Gastrocnemius medialis (tissue), 4 donors: ENCODE measurements at regions not wholly inside any gene's neighbourhood (a gene's known extent, or its start where the extent isn't known, plus 50 kb on each side); places are given as distances from the start of the nearest gene placed in this dataset.

Experiments
- ATAC-seq, 2 donors: fragments of 150-250 bp; one replicate each; pipeline ENCODE4 v1.9.1; 2016
- DNase-seq, 2 donors: peaks; one replicate each; pipeline ENCODE4 v3.0.0-alpha.2; 2019
- H3K27ac ChIP-seq, 4 donors: fragments of 200-600 bp; sonication (generic); 1 replicate in 1 of 4; 2 replicates in 3 of 4; pipeline ENCODE4 v1.5.1; 2016 to 2018; ENCODE audit warnings: mild to moderate bottlenecking in 2 of 4, moderate library complexity in 1 of 4
- H3K27me3 ChIP-seq, 3 donors: fragments of 200-600 bp; sonication (generic) in 2 of 3; 1 replicate in 1 of 3; 2 replicates in 2 of 3; pipeline versions ENCODE4 v1.5.1 to v1.6.0; 2016 to 2019; ENCODE audit warnings: mild to moderate bottlenecking in 1 of 3, moderate library complexity in 1 of 3
- H3K36me3 ChIP-seq, 2 donors: fragments of 200-600 bp; sonication (generic) in 1 of 2; one replicate each; pipeline ENCODE4 v1.5.1; 2017 to 2018
- H3K4me1 ChIP-seq, 2 donors: fragments of 200-600 bp; sonication (generic) in 1 of 2; one replicate each; pipeline ENCODE4 v1.5.1; 2016 to 2017; ENCODE audit warnings: mild to moderate bottlenecking in 2 of 2
- H3K4me3 ChIP-seq, 4 donors: fragments of 200-600 bp; sonication (generic) in 3 of 4; 1 replicate in 1 of 4; 2 replicates in 3 of 4; pipeline ENCODE4 v1.5.1; 2016 to 2019; ENCODE audit warnings: mild to moderate bottlenecking in 2 of 4
- H3K9me3 ChIP-seq, 3 donors: fragments of 200-600 bp; sonication (generic) in 2 of 3; 1 replicate in 1 of 3; 2 replicates in 2 of 3; pipeline ENCODE4 v1.5.1; 2016 to 2019
- POLR2A ChIP-seq, 2 donors: fragments of 450-650 bp; IDR thresholded peaks; one replicate each; pipeline ENCODE4 v1.6.1; 2017; ENCODE audit warnings: antibody characterized with exemption in 2 of 2, mild to moderate bottlenecking in 2 of 2, moderate library complexity in 2 of 2
- in situ Hi-C, 4 donors: fragments of 200-750 bp; cut with MboI; loops; one replicate each; pipeline versions ENCODE4 v1.15.0 to v1.8.0; 2017; ENCODE audit warnings: low sequenced_read_pairs in 4 of 4
- intact Hi-C: fragments of 100-400 bp; cut with DNase I; formaldehyde crosslinking; loops from one replicate; pipeline ENCODE4 v1.15.1; 2023; ENCODE audit warnings: low total_unique reads
- TF ChIP-seq, protein P1 (sequence below), 5 experiments: fragments of 450-650 bp in 3 of 5; fragments of 200-600 bp in 2 of 5; sonication (generic) in 2 of 5; IDR thresholded peaks in 4 of 5; conservative IDR thresholded peaks in 1 of 5; 1 replicate in 4 of 5; 2 replicates in 1 of 5; pipeline ENCODE4 v1.5.1; 2016 to 2019; ENCODE audit warnings: antibody characterized with exemption in 5 of 5, mild to moderate bottlenecking in 3 of 5, moderate library complexity in 3 of 5

DNA sequence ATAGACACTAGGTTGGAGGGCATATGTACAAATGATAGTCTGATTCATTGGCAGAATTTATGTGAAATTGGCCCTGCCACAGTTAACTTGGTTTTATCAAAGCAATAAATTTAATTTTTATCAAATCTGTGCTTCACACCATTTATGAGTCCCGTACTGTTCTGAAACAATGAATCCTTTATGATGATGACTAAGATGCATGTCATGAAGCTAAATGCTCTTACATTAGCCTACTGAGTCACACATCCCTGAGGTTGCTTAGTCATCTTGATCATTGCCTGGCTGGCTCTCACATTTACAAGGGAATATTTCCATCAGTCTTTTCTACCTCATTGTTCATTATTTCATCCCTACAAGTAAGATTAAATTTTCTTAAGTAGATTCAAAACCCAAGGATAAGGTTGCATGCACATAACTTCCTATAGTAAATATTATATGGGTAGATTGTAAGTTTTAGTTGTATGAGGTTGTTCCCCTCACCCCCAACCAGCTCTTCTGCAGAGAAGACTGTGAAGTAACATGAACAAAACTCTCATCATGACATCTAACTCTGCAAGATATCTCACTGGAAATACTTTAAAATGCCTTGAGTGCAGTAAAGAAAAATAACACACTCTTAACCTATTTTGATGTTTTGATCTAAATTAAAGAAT, 170.7 kb downstream of the CYB561 start:
- no peak for TF ChIP-seq POLR2A (IDR thresholded peaks at IDR 0.05)
- TF ChIP-seq, protein P1, sequence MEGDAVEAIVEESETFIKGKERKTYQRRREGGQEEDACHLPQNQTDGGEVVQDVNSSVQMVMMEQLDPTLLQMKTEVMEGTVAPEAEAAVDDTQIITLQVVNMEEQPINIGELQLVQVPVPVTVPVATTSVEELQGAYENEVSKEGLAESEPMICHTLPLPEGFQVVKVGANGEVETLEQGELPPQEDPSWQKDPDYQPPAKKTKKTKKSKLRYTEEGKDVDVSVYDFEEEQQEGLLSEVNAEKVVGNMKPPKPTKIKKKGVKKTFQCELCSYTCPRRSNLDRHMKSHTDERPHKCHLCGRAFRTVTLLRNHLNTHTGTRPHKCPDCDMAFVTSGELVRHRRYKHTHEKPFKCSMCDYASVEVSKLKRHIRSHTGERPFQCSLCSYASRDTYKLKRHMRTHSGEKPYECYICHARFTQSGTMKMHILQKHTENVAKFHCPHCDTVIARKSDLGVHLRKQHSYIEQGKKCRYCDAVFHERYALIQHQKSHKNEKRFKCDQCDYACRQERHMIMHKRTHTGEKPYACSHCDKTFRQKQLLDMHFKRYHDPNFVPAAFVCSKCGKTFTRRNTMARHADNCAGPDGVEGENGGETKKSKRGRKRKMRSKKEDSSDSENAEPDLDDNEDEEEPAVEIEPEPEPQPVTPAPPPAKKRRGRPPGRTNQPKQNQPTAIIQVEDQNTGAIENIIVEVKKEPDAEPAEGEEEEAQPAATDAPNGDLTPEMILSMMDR (IDR thresholded peaks at IDR 0.05 in 4 of 5, conservative IDR thresholded peaks at IDR 0.05 in 1 of 5): no peak
- Histone ChIP-seq H3K27me3 (no peaks in the 10 kb centered on the region), H3K4me3 (no peak overlapping the region), H3K36me3 (no peaks in the 10 kb centered on the region), H3K27ac (no peak overlapping the region), H3K9me3 (no peaks in the 10 kb centered on the region), H3K4me1 (no peaks in the 10 kb centered on the region)
- in situ Hi-C loops: loop anchor here in 2 of 4 donors (10.0 to 25.0 kb wide), 2 partner anchors 61 to 112 kb away; no protein-coding TSS in a partner anchor
- DNase-seq (no peak), ATAC-seq (no peak)
- intact Hi-C loops: loop anchor here (10.0 kb wide), 1 partner anchor 79 kb away; no protein-coding TSS in a partner anchor

DNA sequence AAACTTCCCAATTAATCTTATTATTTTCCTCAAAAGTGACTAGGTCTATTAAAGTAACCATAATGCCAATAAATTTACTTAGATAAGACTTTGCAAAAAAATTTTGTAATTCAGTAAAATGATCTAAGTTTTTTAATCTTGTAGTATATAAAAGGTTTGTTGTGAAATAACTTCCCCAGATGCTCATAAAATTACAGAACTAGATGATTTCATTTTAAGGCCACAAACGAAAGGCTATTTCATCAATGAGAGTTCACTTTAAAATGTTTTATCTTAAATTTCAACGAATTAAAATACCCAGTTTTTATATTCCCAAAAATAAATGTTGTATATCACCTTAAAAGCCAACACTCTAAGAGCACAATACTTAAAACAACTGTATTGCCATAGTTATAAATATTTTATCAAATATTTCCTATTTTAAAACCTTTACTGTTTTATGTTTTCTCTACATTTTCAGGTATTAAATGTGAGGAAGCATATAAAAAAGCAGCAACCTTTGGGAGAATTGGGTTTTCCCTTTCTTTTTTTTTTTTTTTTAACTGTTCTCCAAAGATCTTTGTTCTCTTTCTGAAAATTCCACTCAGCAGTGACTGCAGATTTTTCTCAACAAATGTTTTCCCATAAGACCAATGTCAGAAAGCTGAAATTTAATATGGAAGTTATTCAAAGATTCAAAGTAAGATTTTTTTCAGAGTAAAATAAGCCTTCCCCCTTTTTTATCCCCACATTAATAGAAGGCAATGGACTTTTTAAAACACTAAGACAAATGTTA, 169.9 kb downstream of the CYB561 start:
- DNase-seq (no peak), ATAC-seq (no peak)
- TF ChIP-seq POLR2A (IDR thresholded peaks at IDR 0.05): no peak
- TF ChIP-seq, protein P1 (IDR thresholded peaks at IDR 0.05 in 4 of 5, conservative IDR thresholded peaks at IDR 0.05 in 1 of 5): no peak
- Histone ChIP-seq H3K4me1 (no peaks in the 10 kb centered on the region), H3K9me3 (no peaks in the 10 kb centered on the region), H3K36me3 (no peaks in the 10 kb centered on the region), H3K27ac (no peak overlapping the region), H3K27me3 (no peaks in the 10 kb centered on the region), H3K4me3 (no peak overlapping the region)
- intact Hi-C loops (loop anchor here (10.0 kb wide), 1 partner anchor 79 kb away; no protein-coding TSS in a partner anchor), in situ Hi-C loops (loop anchor here in 2 of 4 donors (10.0 to 25.0 kb wide), 2 partner anchors 61 to 111 kb away; no protein-coding TSS in a partner anchor)

DNA sequence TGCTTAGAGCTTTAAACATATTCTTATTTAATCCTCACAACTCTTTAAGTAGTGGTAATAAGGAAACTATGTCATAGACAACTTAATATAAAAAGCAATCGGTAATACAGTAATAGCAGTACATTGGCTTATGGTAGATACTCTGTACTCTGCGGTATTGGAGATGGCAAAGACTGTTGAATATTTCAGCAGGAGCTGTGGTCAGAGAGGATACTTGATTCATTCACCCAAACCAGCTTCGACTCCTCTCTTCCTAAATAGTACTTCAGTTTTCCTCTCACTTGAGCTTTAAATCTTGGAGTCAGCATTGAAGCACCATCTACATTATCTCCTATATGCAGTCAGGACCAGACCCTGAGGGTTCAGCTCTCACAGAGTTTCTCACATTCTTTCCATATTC, 169.3 kb downstream of the CYB561 start:
- intact Hi-C loops: loop anchor here (10.0 kb wide), 1 partner anchor 78 kb away; no protein-coding TSS in a partner anchor
- Histone ChIP-seq H3K4me3 (no peak overlapping the region), H3K27ac (no peak overlapping the region), H3K4me1 (no peaks in the 10 kb centered on the region), H3K9me3 (no peaks in the 10 kb centered on the region), H3K36me3 (no peaks in the 10 kb centered on the region), H3K27me3 (no peaks in the 10 kb centered on the region)
- DNase-seq (no peak), ATAC-seq (no peak)
- no peak for TF ChIP-seq POLR2A (IDR thresholded peaks at IDR 0.05)
- TF ChIP-seq, protein P1 (IDR thresholded peaks at IDR 0.05 in 4 of 5, conservative IDR thresholded peaks at IDR 0.05 in 1 of 5): no peak
- in situ Hi-C loops: loop anchor here in 2 of 4 donors (10.0 to 25.0 kb wide), 2 partner anchors 62 to 110 kb away; no protein-coding TSS in a partner anchor

DNA sequence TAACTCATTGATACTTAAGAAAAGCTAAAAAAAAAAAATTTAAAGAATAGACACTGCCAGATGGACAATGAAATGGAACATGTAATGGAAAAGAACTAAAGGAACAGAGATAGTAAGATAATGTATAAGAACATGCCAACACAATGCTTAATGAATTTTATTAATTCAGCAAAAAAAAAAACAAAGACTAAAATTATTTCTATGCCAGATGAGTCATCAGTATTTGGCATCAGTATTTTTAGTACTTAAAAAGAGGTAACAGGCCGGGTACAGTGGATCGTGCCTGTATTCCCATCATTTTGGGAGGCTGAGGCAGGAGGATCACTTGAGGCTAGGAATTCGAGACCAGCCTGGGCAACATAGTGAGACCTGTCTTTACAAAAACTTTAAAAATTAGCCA, 168.5 kb downstream of the CYB561 start:
- H3K27me3 ChIP-seq: no peaks in the 10 kb centered on the region
- TF ChIP-seq POLR2A (IDR thresholded peaks at IDR 0.05): no peak
- TF ChIP-seq, protein P1 (IDR thresholded peaks at IDR 0.05 in 4 of 5, conservative IDR thresholded peaks at IDR 0.05 in 1 of 5): no peak
- no peaks in the 10 kb centered on the region for H3K9me3 ChIP-seq
- H3K4me1 ChIP-seq: no peaks in the 10 kb centered on the region
- no peaks in the 10 kb centered on the region for H3K36me3 ChIP-seq
- no peak overlapping the region for H3K27ac ChIP-seq
- DNase-seq: no peak
- in situ Hi-C loops: loop anchor here in 2 of 4 donors (10.0 to 25.0 kb wide), 2 partner anchors 63 to 110 kb away; no protein-coding TSS in a partner anchor
- intact Hi-C loops: loop anchor here (10.0 kb wide), 1 partner anchor 77 kb away; no protein-coding TSS in a partner anchor
- ATAC-seq: no peak
- H3K4me3 ChIP-seq: no peak overlapping the region
